Vagina (tissue), 2 donors: ENCODE measurements at regions not wholly inside any gene's neighbourhood (a gene's known extent, or its start where the extent isn't known, plus 50 kb on each side); places are given as distances from the start of the nearest gene placed in this dataset.

Experiments used
- DNase-seq, 2 donors: peaks; one replicate each; pipeline ENCODE4 v3.0.0-alpha.2; 2017; ENCODE audit errors: extremely low spot score in 2 of 2
- H3K27ac ChIP-seq: fragments of 200-600 bp; sonication (generic); one replicate; pipeline ENCODE4 v1.5.1; 2019
- H3K27me3 ChIP-seq: fragments of 200-600 bp; sonication (generic); one replicate; pipeline ENCODE4 v1.5.1; 2019
- H3K36me3 ChIP-seq, 2 donors: fragments of 200-600 bp; sonication (generic); one replicate each; pipeline ENCODE4 v1.5.1; 2017 to 2019
- H3K4me1 ChIP-seq: fragments of 200-600 bp; sonication (generic); one replicate; pipeline ENCODE4 v1.5.1; 2019
- H3K4me3 ChIP-seq, 2 donors: fragments of 200-600 bp; sonication (generic); 1 replicate in 1 of 2; 2 replicates in 1 of 2; pipeline ENCODE4 v1.5.1; 2016 to 2019
- H3K9me3 ChIP-seq: fragments of 200-600 bp; sonication (generic); one replicate; pipeline ENCODE4 v1.5.1; 2019
- CTCF ChIP-seq, 3 experiments: fragments of 450-650 bp in 2 of 3; fragments of 200-600 bp in 1 of 3; sonication (generic) in 1 of 3; IDR thresholded peaks; one replicate each; pipeline ENCODE4 v1.5.1; 2017 to 2019; ENCODE audit warnings: antibody characterized with exemption in 3 of 3, mild to moderate bottlenecking in 2 of 3, moderate library complexity in 2 of 3
- POLR2A ChIP-seq, 2 donors: fragments of 450-650 bp; IDR thresholded peaks; one replicate each; pipeline ENCODE4 v1.6.1; 2017; ENCODE audit warnings: antibody characterized with exemption in 2 of 2, mild to moderate bottlenecking in 2 of 2, moderate library complexity in 2 of 2
- POLR2AphosphoS5 ChIP-seq, 2 donors: sonication (generic); formaldehyde crosslinking; IDR thresholded peaks; one replicate each; pipeline ENCODE4 v1.9.0; 2017; ENCODE audit warnings: antibody characterized with exemption in 2 of 2, mild to moderate bottlenecking in 2 of 2, low read depth in 1 of 2; ENCODE audit not compliant: insufficient read depth in 1 of 2
- intact Hi-C: fragments of 100-400 bp; cut with DNase I; formaldehyde crosslinking; loops from one replicate; pipeline ENCODE4 v1.15.1; 2023

GRCh38 chr10:78629773-78630172 lies 439.0 kb upstream of the ZMIZ1 start:
- Histone ChIP-seq H3K27ac (no peak overlapping the region), H3K4me3 (no peak overlapping the region), H3K27me3 (no peaks in the 10 kb centered on the region), H3K4me1 (no peaks in the 10 kb centered on the region), H3K36me3 (no peaks in the 10 kb centered on the region), H3K9me3 (no peaks in the 10 kb centered on the region)
- no peak for DNase-seq
- TF ChIP-seq CTCF (IDR thresholded peaks at IDR 0.05), result no peak
- TF ChIP-seq POLR2AphosphoS5 (IDR thresholded peaks at IDR 0.05; ENCODE audit: insufficient read depth in 1 of 2, low read depth in 1 of 2), result no peak
- no peak for TF ChIP-seq POLR2A (IDR thresholded peaks at IDR 0.05)
- intact Hi-C loops, result no loop called here

GRCh38 chr10:78630944-78631838 lies 437.6 kb upstream of the ZMIZ1 start:
- Histone ChIP-seq H3K4me3 (no peak overlapping the region), H3K9me3 (no peaks in the 10 kb centered on the region), H3K27me3 (no peaks in the 10 kb centered on the region), H3K27ac (no peak overlapping the region), H3K4me1 (no peaks in the 10 kb centered on the region), H3K36me3 (no peaks in the 10 kb centered on the region)
- intact Hi-C loops, result no loop called here
- no peak for DNase-seq
- TF ChIP-seq POLR2AphosphoS5 (IDR thresholded peaks at IDR 0.05; ENCODE audit: insufficient read depth in 1 of 2, low read depth in 1 of 2), result no peak
- TF ChIP-seq POLR2A (IDR thresholded peaks at IDR 0.05), result no peak
- no peak for TF ChIP-seq CTCF (IDR thresholded peaks at IDR 0.05)

GRCh38 chr10:78634389-78634815 lies 434.4 kb upstream of the ZMIZ1 start:
- TF ChIP-seq POLR2A (IDR thresholded peaks at IDR 0.05) (no peak), POLR2AphosphoS5 (IDR thresholded peaks at IDR 0.05; ENCODE audit: insufficient read depth in 1 of 2, low read depth in 1 of 2) (no peak)
- H3K27ac ChIP-seq, result no peak overlapping the region
- H3K4me1 ChIP-seq, result no peaks in the 10 kb centered on the region
- no peaks in the 10 kb centered on the region for H3K27me3 ChIP-seq
- no peak overlapping the region for H3K4me3 ChIP-seq
- H3K36me3 ChIP-seq, result no peaks in the 10 kb centered on the region
- DNase-seq, result no peak
- H3K9me3 ChIP-seq, result no peaks in the 10 kb centered on the region
- intact Hi-C loops, result no loop called here

GRCh38 chr10:78634835-78635234 lies 433.9 kb upstream of the ZMIZ1 start:
- H3K36me3 ChIP-seq, result no peaks in the 10 kb centered on the region
- no peaks in the 10 kb centered on the region for H3K9me3 ChIP-seq
- intact Hi-C loops, result no loop called here
- no peak for DNase-seq
- no peak overlapping the region for H3K27ac ChIP-seq
- no peaks in the 10 kb centered on the region for H3K27me3 ChIP-seq
- TF ChIP-seq POLR2A (IDR thresholded peaks at IDR 0.05) (no peak), CTCF (IDR thresholded peaks at IDR 0.05) (no peak), POLR2AphosphoS5 (IDR thresholded peaks at IDR 0.05; ENCODE audit: insufficient read depth in 1 of 2, low read depth in 1 of 2) (no peak)
- H3K4me1 ChIP-seq, result no peaks in the 10 kb centered on the region
- no peak overlapping the region for H3K4me3 ChIP-seq

- peaks cover 9% of the 10 kb centered on the region for H3K4me1 ChIP-seq
- intact Hi-C loops, result no loop called here
- no peaks in the 10 kb centered on the region for H3K9me3 ChIP-seq
- H3K4me3 ChIP-seq, result no peak overlapping the region
- DNase-seq, result no peak
- H3K27ac ChIP-seq, result no peak overlapping the region
- no peaks in the 10 kb centered on the region for H3K36me3 ChIP-seq
- TF ChIP-seq POLR2AphosphoS5 (IDR thresholded peaks at IDR 0.05; ENCODE audit: insufficient read depth in 1 of 2, low read depth in 1 of 2) (no peak), CTCF (IDR thresholded peaks at IDR 0.05) (no peak), POLR2A (IDR thresholded peaks at IDR 0.05) (no peak)
- H3K27me3 ChIP-seq, result no peaks in the 10 kb centered on the region
These were observed 429.1 kb upstream of the ZMIZ1 start for GRCh38 chr10:78639629-78640028.
